ENCODE measurements at regions not wholly inside any gene's neighbourhood (a gene's known extent, or its start where the extent isn't known, plus 50 kb on each side); places are given as distances from the start of the nearest gene placed in this dataset.
"Not testable (repeated sequence)": the region's sequence is repeated elsewhere in the genome, so short reads cannot be mapped to it uniquely, and the experiment has no call there.

GRCh38 chr5:36508331-36508730 is 98.1 kb upstream of the SLC1A3 start:
- not testable (repeated sequence) for H3K9ac ChIP-seq (ENCODE audit: low read length); H3K4me3 ChIP-seq (ENCODE audit: low read length); DNase-seq (ENCODE audit: low read depth); H3K9me3 ChIP-seq (ENCODE audit: control insufficient read depth, low read length); H3K27me3 ChIP-seq (replicated peaks; ENCODE audit: control insufficient read depth, insufficient read depth, low read length); H3K36me3 ChIP-seq (ENCODE audit: control insufficient read depth, insufficient read depth, low read length, severe bottlenecking)
- peaks cover 11% of the 10 kb centered on the region for H3K4me1 ChIP-seq (ENCODE audit: control insufficient read depth, insufficient read depth, low read length)

GRCh38 chr5:36513647-36514046 is 92.8 kb upstream of the SLC1A3 start:
- H3K4me1 ChIP-seq (ENCODE audit: control insufficient read depth, insufficient read depth, low read length); H3K27me3 ChIP-seq (replicated peaks; ENCODE audit: control insufficient read depth, insufficient read depth, low read length); H3K9me3 ChIP-seq (ENCODE audit: control insufficient read depth, low read length); H3K9ac ChIP-seq (ENCODE audit: low read length); H3K36me3 ChIP-seq (ENCODE audit: control insufficient read depth, insufficient read depth, low read length, severe bottlenecking); H3K4me3 ChIP-seq (ENCODE audit: low read length); DNase-seq (ENCODE audit: low read depth): not testable (repeated sequence)

- Histone ChIP-seq H3K9me3 (ENCODE audit: control insufficient read depth, low read length) (no peaks in the 10 kb centered on the region), H3K4me3 (ENCODE audit: low read length) (no peak overlapping the region), H3K4me1 (ENCODE audit: control insufficient read depth, insufficient read depth, low read length) (peaks cover 15% of the 10 kb centered on the region)
Measured at GRCh38 chr5:36519881-36520280, 86.5 kb upstream of the SLC1A3 start.

DNA sequence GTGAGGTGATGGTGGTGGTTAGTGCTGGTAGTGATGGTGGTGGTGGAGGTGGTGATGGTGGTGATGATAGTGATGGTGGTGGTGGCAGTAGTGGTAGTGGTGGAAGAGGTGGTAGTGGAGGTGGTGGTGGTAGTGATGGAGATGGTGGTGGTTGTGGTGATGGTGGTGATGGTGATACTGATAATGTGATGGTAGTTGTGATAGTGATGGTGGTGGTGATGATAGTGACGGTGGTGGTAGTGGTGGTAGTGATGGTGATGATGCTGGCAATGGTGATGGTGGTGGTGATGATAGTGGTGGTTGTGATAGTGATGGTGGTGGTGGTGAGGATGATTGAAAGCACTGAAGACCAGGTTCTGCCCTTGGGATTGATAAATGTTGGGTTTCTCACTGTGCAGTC is 85.2 kb upstream of the SLC1A3 start:
- no peak overlapping the region for H3K4me3 ChIP-seq (ENCODE audit: low read length)
- no peaks in the 10 kb centered on the region for H3K27me3 ChIP-seq (replicated peaks; ENCODE audit: control insufficient read depth, insufficient read depth, low read length)
- H3K4me1 ChIP-seq (ENCODE audit: control insufficient read depth, insufficient read depth, low read length), result peaks cover 15% of the 10 kb centered on the region
- no peak for DNase-seq (ENCODE audit: low read depth)
- no peaks in the 10 kb centered on the region for H3K9me3 ChIP-seq (ENCODE audit: control insufficient read depth, low read length)
- no peak overlapping the region for H3K9ac ChIP-seq (ENCODE audit: low read length)
- no peaks in the 10 kb centered on the region for H3K36me3 ChIP-seq (ENCODE audit: control insufficient read depth, insufficient read depth, low read length, severe bottlenecking)

More at GRCh38 chr5:36519881-36520280, 86.5 kb upstream of the SLC1A3 start:
- H3K36me3 ChIP-seq (ENCODE audit: control insufficient read depth, insufficient read depth, low read length, severe bottlenecking), result no peaks in the 10 kb centered on the region
- no peak for DNase-seq (ENCODE audit: low read depth)
- no peaks in the 10 kb centered on the region for H3K27me3 ChIP-seq (replicated peaks; ENCODE audit: control insufficient read depth, insufficient read depth, low read length)
- H3K9ac ChIP-seq (ENCODE audit: low read length), result no peak overlapping the region

GRCh38 chr5:36521838-36522745 is 84.3 kb upstream of the SLC1A3 start:
- no peak overlapping the region for H3K9ac ChIP-seq (ENCODE audit: low read length)
- no peaks in the 10 kb centered on the region for H3K9me3 ChIP-seq (ENCODE audit: control insufficient read depth, low read length)
- no peaks in the 10 kb centered on the region for H3K36me3 ChIP-seq (ENCODE audit: control insufficient read depth, insufficient read depth, low read length, severe bottlenecking)
- no peak for DNase-seq (ENCODE audit: low read depth)
- H3K4me3 ChIP-seq (ENCODE audit: low read length), result no peak overlapping the region
- H3K4me1 ChIP-seq (ENCODE audit: control insufficient read depth, insufficient read depth, low read length), result peaks cover 15% of the 10 kb centered on the region
- no peaks in the 10 kb centered on the region for H3K27me3 ChIP-seq (replicated peaks; ENCODE audit: control insufficient read depth, insufficient read depth, low read length)

GRCh38 chr5:36522746-36523065 is 83.7 kb upstream of the SLC1A3 start:
- Histone ChIP-seq H3K36me3 (ENCODE audit: control insufficient read depth, insufficient read depth, low read length, severe bottlenecking) (no peaks in the 10 kb centered on the region), H3K27me3 (replicated peaks; ENCODE audit: control insufficient read depth, insufficient read depth, low read length) (no peaks in the 10 kb centered on the region), H3K4me3 (ENCODE audit: low read length) (no peak overlapping the region), H3K9me3 (ENCODE audit: control insufficient read depth, low read length) (no peaks in the 10 kb centered on the region), H3K4me1 (ENCODE audit: control insufficient read depth, insufficient read depth, low read length) (peaks cover 15% of the 10 kb centered on the region), H3K9ac (ENCODE audit: low read length) (no peak overlapping the region)
- DNase-seq (ENCODE audit: low read depth), result no peak

GRCh38 chr5:36523450-36523849 is 83.0 kb upstream of the SLC1A3 start:
- peaks cover 15% of the 10 kb centered on the region for H3K4me1 ChIP-seq (ENCODE audit: control insufficient read depth, insufficient read depth, low read length)
- H3K27me3 ChIP-seq (replicated peaks; ENCODE audit: control insufficient read depth, insufficient read depth, low read length), result no peaks in the 10 kb centered on the region
- H3K36me3 ChIP-seq (ENCODE audit: control insufficient read depth, insufficient read depth, low read length, severe bottlenecking), result no peaks in the 10 kb centered on the region
- no peak overlapping the region for H3K4me3 ChIP-seq (ENCODE audit: low read length)
- no peak overlapping the region for H3K9ac ChIP-seq (ENCODE audit: low read length)
- DNase-seq (ENCODE audit: low read depth), result no peak
- H3K9me3 ChIP-seq (ENCODE audit: control insufficient read depth, low read length), result no peaks in the 10 kb centered on the region

- H3K4me3 ChIP-seq (ENCODE audit: low read length), result no peak overlapping the region
- no peaks in the 10 kb centered on the region for H3K36me3 ChIP-seq (ENCODE audit: control insufficient read depth, insufficient read depth, low read length, severe bottlenecking)
- H3K9me3 ChIP-seq (ENCODE audit: control insufficient read depth, low read length), result no peaks in the 10 kb centered on the region
- H3K9ac ChIP-seq (ENCODE audit: low read length), result no peak overlapping the region
- H3K27me3 ChIP-seq (replicated peaks; ENCODE audit: control insufficient read depth, insufficient read depth, low read length), result no peaks in the 10 kb centered on the region
- H3K4me1 ChIP-seq (ENCODE audit: control insufficient read depth, insufficient read depth, low read length), result peaks cover 15% of the 10 kb centered on the region
- DNase-seq (ENCODE audit: low read depth), result no peak
Measured at GRCh38 chr5:36523926-36524325, 82.5 kb upstream of the SLC1A3 start.

- no peak for DNase-seq (ENCODE audit: low read depth)
- H3K4me3 ChIP-seq (ENCODE audit: low read length), result no peak overlapping the region
- H3K9me3 ChIP-seq (ENCODE audit: control insufficient read depth, low read length), result no peaks in the 10 kb centered on the region
- no peaks in the 10 kb centered on the region for H3K36me3 ChIP-seq (ENCODE audit: control insufficient read depth, insufficient read depth, low read length, severe bottlenecking)
- peaks cover 13% of the 10 kb centered on the region for H3K4me1 ChIP-seq (ENCODE audit: control insufficient read depth, insufficient read depth, low read length)
- no peak overlapping the region for H3K9ac ChIP-seq (ENCODE audit: low read length)
- no peaks in the 10 kb centered on the region for H3K27me3 ChIP-seq (replicated peaks; ENCODE audit: control insufficient read depth, insufficient read depth, low read length)
Measured at GRCh38 chr5:36526537-36526936, 79.9 kb upstream of the SLC1A3 start.

- no peak for DNase-seq (ENCODE audit: low read depth)
- H3K9me3 ChIP-seq (ENCODE audit: control insufficient read depth, low read length), result no peaks in the 10 kb centered on the region
Measured at GRCh38 chr5:36528588-36528987, 77.8 kb upstream of the SLC1A3 start.

DNA sequence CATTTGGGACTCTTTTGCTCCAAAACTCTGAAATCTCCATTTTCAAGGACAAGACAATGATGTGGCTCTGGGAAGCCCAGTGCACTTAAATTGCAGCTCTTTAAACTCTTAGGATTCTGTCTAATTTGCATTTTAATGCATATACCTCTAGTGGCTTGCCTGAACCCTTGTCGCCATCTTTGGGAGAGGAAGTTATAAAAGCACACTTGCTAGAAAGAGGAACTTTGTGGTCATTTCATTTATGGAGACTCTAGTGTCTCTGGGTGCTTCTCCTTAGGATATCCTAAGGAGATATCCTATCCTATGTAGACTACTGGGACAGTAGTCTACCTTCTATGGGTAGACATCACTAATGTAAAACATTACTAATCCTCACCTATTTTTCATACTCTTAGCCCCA is 77.3 kb upstream of the SLC1A3 start:
- Histone ChIP-seq H3K4me1 (ENCODE audit: control insufficient read depth, insufficient read depth, low read length) (no peaks in the 10 kb centered on the region), H3K36me3 (ENCODE audit: control insufficient read depth, insufficient read depth, low read length, severe bottlenecking) (no peaks in the 10 kb centered on the region), H3K27me3 (replicated peaks; ENCODE audit: control insufficient read depth, insufficient read depth, low read length) (no peaks in the 10 kb centered on the region), H3K9me3 (ENCODE audit: control insufficient read depth, low read length) (no peaks in the 10 kb centered on the region), H3K4me3 (ENCODE audit: low read length) (no peak overlapping the region), H3K9ac (ENCODE audit: low read length) (no peak overlapping the region)
- DNase-seq (ENCODE audit: low read depth), result no peak

More at GRCh38 chr5:36528588-36528987, 77.8 kb upstream of the SLC1A3 start:
- no peaks in the 10 kb centered on the region for H3K36me3 ChIP-seq (ENCODE audit: control insufficient read depth, insufficient read depth, low read length, severe bottlenecking)
- no peaks in the 10 kb centered on the region for H3K27me3 ChIP-seq (replicated peaks; ENCODE audit: control insufficient read depth, insufficient read depth, low read length)
- no peaks in the 10 kb centered on the region for H3K4me1 ChIP-seq (ENCODE audit: control insufficient read depth, insufficient read depth, low read length)
- H3K4me3 ChIP-seq (ENCODE audit: low read length), result no peak overlapping the region
- H3K9ac ChIP-seq (ENCODE audit: low read length), result no peak overlapping the region

DNA sequence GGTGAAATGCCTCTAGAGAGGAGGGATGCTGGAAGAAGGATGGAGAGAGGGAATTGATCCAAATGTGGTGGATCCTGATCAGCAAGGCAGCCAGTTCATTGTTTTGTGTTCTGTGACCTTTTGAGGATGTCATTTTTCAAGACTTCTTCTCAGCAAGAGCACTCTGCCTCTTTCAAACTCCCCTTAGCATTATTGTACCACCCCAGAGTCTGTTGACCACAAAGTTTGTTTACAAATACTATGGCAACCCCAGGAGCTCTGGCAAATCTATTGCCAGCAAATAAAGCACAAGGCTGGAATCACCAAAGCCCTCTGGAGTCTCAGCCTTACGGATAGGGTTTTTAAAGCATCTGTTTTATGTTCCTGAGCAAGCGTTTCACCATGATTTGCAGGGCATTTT is 76.2 kb upstream of the SLC1A3 start:
- H3K27me3 ChIP-seq (replicated peaks; ENCODE audit: control insufficient read depth, insufficient read depth, low read length), result no peaks in the 10 kb centered on the region
- H3K9me3 ChIP-seq (ENCODE audit: control insufficient read depth, low read length), result no peaks in the 10 kb centered on the region
- no peak overlapping the region for H3K9ac ChIP-seq (ENCODE audit: low read length)
- H3K4me3 ChIP-seq (ENCODE audit: low read length), result no peak overlapping the region
- no peaks in the 10 kb centered on the region for H3K4me1 ChIP-seq (ENCODE audit: control insufficient read depth, insufficient read depth, low read length)
- H3K36me3 ChIP-seq (ENCODE audit: control insufficient read depth, insufficient read depth, low read length, severe bottlenecking), result no peaks in the 10 kb centered on the region
- DNase-seq (ENCODE audit: low read depth), result no peak
